ENCODE measurements at regions not wholly inside any gene's neighbourhood (a gene's known extent, or its start where the extent isn't known, plus 50 kb on each side); places are given as distances from the start of the nearest gene placed in this dataset.

GRCh38 chr13:44195245-44195644 lies 178.4 kb upstream of the SERP2 start:
- DNase-seq = no peak

DNA sequence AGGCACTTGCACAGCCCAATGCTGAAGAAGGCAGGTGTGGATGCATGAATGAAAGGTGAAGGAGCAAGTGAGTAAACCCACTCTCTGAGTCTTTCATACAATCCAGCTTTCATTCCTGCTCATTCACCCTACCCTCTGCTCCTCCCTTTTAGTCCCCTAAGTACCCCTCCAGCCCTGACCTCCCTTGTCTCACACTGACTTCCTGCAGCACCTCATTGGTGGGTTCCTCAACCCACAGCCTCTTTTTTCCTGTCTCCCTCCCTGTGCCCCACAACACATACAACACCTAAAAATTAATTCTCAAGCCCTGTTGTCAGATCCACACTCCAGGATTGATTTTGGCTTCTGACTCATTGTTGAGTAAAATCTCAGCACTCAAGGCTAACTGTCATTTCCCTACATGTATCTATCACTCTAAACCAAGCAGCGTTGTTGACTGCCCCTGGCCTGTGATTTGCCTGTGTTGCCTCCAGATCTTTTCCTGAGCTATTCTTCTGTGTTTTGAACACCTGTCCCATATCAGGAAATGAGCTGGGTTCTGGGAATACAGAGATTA lies 177.3 kb upstream of the SERP2 start:
- DNase-seq = no peak

GRCh38 chr13:44197791-44198770 lies 175.5 kb upstream of the SERP2 start:
- peak; percentile 78 for DNase-seq

- DNase-seq = peak; percentile 52
Measured at GRCh38 chr13:44198826-44199225, 174.8 kb upstream of the SERP2 start.

DNA sequence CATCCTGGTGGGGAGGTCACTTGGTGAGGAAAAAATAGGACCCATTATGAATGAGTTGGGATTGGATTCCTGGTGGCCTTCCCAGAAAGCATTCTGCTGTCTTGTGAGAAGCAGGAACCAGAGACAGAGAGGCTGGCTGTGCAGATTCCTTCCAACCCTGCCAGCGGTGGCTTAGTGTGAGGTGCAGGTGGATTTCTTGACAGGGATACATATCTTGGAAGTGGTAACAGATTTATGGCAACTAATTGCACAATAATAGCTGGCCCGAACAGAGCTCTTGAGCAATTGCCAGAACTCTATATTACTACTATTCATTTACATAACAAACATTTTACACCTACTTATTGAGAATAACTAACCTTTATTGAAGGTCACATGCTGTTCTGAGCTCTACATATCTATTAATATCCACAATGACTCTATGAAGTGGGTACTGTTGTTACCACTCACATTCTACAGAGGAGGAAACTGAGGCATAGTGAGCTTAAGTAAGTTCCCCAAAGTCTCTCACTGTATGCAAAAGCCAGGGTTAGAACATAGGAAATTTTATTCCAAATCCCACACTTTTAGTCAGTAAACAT lies 173.9 kb upstream of the SERP2 start:
- no peak for DNase-seq

- no peak for DNase-seq
Measured at GRCh38 chr13:44206434-44206833, 167.2 kb upstream of the SERP2 start.

DNA sequence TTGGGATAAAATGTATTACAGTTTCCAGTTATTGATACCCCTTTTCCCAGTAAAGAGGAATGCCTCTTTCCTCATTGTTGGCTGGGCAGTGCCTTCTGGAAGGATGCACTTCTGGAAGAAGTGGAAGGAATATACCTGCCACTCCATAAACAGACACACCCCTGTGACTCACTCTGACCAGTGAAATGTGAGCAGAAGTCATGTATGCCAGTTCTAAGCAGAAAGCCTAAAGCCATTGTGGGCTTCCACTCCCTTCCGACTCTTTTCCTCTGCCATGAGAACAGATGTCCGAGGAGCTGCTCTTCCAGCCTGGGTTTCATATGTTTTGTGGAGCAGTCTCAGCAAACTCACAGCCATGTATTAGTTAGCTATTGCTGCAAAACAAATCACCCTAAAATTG lies 166.1 kb upstream of the SERP2 start:
- DNase-seq = no peak

DNA sequence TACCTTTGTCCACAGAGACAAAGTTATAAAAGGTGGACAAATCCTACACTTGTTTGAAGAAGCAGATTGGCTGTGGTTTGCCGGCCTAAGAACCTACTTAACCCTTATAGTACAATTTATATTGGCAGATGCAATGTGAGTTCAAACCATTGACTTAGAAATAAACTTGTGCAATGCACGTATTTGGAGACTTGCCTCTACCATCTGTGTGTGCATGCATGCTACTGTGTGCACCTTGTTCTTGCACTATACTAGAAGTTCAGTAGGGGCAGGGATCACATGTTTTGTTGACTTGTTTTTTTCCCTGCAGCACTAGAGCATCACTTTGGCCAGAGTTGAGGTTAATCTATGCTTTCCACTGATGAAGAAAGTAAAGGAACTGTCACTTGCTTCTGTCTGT lies 163.1 kb upstream of the SERP2 start:
- no peak for DNase-seq

- DNase-seq = no peak
Measured at GRCh38 chr13:44211286-44211685, 162.3 kb upstream of the SERP2 start.

DNA sequence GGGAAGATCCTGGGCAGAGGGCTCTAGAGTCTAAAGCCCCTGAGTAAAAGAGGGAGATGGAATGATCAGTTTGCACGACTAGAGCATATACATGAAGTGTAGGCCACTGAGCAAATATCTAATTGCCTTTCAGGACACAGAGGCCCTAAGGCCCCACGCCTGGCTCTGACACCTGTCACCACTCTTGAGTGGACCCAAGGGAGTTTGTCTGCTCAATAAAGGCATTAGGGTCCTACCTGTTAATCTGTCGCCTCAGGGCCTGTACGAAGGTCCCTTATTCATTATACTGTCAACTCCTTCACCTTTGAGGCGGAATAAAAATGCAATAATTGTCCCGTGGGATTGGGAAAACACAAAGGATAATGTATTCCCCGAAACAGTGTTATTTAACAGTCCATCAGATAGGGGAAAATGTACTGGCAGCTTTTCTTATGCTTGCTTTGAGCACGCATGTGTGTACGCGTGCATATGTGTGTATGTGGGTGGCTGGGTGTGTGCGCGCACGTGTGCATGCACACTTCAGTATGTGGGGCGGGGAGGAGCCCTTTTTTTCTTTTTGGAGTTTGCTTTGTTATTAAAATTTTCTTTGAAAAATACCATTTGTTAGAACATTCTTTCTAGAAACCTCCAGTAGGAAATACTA lies 161.8 kb upstream of the SERP2 start:
- DNase-seq = no peak

- DNase-seq = no peak
Measured at GRCh38 chr13:44212633-44213396, 160.8 kb upstream of the SERP2 start.

DNA sequence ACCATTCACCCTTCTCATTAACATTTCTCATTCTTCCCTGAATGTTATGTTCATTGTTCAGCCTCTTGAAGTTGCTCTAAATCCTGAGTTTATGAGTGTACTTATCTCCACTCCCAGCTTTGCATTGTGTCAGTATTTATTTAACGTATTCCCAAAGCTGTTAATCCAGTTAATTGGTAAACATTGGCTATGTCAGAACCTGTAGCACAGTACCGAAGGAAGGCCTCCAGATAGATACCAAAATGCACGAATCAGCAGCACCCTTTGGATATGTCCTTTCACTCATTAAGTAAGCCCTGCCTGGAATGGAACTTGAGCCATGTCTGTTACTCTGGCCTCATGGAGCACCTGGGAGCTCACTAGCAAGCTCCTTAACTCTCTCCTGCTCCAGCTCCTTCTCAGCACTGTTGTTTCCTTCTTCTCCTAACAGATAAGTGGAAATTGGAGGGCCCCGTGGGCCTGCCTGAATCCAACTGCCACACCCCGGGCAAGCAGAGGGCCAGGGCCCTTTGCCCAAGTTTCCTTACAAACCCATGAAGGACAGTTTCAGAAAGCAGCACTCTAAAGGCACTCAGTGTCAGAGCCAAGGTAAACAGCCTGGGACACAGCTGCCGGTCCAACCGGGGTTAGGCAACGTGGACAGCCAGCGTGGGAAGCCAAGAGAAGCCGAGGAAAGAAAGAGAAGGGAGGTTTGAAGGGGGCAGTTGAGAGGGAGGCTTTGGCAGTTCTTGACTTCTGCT lies 155.0 kb upstream of the SERP2 start:
- no peak for DNase-seq

GRCh38 chr13:44219577-44220548 lies 153.8 kb upstream of the SERP2 start:
- no peak for DNase-seq

GRCh38 chr13:44220948-44221347 lies 152.7 kb upstream of the SERP2 start:
- DNase-seq = no peak

DNA sequence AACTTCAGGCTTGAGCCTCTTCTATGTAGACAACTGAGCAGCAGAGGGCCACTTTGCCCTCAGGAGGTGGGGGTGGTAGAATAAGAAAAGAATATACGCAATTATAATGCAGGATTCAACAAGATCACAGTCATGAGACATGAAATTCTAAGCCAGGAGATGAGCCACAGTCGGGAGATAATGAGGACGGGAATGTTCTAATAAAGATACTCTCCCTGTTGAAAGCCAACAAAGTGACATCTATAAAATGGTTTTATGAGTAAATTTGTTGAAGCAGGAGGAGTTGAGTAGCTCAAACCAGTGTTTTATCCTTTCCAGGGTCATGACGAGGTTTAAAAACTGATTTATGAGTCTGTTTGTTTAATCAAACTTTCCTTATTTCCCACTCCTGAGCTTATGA lies 152.0 kb upstream of the SERP2 start:
- no peak for DNase-seq

DNA sequence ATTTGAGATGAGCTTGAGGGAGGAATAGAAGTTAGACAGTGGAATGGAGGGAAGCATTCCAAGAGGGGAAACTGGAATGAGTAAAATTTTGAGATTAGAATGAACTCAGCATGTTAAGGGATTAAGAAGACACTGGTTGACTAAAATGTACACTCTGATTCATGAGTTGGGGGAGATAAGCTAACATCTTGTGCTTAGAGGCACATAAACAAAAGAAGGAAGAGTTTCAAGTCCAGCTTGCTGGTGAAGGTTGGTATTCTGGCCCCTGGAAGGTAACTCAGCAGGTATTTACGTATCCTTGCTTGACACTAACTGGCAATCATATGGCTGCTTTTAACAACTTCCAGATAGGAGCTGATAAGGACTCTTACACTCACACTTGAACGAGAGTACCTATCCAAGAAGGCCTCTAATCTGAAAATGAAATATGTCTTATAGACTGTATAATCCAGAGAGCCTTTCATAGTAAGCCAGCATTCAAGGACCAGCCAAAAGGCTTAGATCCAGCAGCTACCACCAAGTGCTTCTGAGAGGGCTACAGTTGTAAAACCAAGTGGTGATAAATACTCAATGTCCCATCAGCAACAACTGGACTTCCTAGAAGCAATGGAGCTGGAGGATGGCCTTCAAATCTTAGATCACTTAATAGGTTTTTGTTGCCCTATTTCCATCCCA lies 149.7 kb upstream of the SERP2 start:
- no peak for DNase-seq

GRCh38 chr13:44224450-44225149 lies 149.0 kb upstream of the SERP2 start:
- no peak for DNase-seq

DNA sequence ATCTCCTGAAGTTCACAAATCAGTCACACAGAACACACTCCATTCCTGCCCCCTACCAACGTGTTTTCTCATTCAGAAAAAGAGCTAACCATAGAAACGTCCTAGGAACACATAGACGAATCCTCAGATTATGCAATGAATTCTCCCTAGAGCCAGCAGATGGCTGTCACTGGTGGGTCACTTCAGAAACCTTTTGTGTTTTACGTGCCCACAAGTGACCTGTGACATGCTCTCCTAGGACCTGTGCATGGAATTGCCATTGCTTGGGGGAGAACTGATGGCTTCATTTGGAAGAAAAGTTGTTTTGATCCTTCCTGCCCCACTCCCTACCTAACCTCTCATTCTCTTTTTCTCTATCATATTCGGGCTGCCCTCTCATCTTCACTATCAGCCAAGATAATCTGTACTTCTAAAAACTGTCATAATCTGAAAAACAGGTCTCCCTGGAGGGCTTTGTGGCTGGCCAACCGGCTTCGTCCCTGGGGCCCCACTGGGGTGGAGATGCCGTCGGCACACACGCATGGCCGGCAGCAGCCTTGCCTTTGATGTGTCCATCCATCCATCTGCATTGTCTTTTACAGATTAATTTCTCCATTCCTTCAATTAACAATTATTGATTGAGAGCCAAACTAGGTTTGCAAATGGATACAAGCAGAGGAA lies 144.1 kb upstream of the SERP2 start:
- DNase-seq = no peak

DNA sequence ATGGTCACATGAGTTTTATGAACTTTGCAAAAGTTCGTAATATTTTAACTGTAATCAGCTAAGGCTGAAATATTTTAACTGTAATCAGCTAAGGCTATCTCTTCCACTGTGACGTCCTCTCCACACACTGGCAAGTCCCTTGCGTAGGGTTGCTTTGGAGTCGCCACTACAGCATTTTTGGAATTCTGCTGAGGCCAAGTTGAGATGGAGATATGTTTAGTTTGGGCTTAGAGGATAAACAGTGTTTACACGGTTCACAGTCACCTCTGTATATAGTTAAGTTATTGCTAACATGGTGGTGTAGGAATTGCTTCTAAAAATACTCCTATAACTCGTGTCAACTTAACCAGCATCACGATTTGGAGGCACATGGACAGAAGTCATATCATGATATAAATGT lies 143.6 kb upstream of the SERP2 start:
- DNase-seq = no peak
